K562 (cell line): ENCODE measurements at regions not wholly inside any gene's neighbourhood (a gene's known extent, or its start where the extent isn't known, plus 50 kb on each side); places are given as distances from the start of the nearest gene placed in this dataset.

Source experiments
- ATAC-seq: fragments of 200-7000 bp; cut with Tn5 transposase; 3 replicates; pipeline ENCODE4 v1.9.1; 2020; ENCODE audit warnings: moderate library complexity
- BruUV-seq: library from RNA; stranded (reverse); fragments of 400-500 nt; replicated peaks from 2 replicates; lab custom pipeline; 2021; lab: Mats Ljungman, UMichigan
- CTCF ChIA-PET: fragments of 300-600 bp; formaldehyde crosslinking; extraction: SDS; loops from one replicate; lab custom pipeline; 2021; ENCODE audit warnings: low intra/inter-chr PET ratio; lab: Yijun Ruan, JAX
- POLR2A ChIA-PET: fragments of 300-600, 350-650 bp; sonication (Branson Sonifier 250); formaldehyde crosslinking; extraction: SDS; loops from one replicate; lab custom pipeline; 2021; ENCODE audit warnings: antibody characterized with exemption, inconsistent platforms; lab: Yijun Ruan, JAX
- DNase-seq, 4 experiments: peaks; one replicate each; pipeline versions ENCODE4 v3.0.0 to v3.0.0-alpha.2; 2011 to 2018; ENCODE audit warnings: low spot score in 3 of 4, mixed read lengths in 3 of 4; ENCODE audit errors: extremely low read depth in 1 of 4
- FAIRE-seq: peaks from 2 replicates; lab custom pipeline; 2011; peaks lifted over from hg19 to GRCh38; lab: Jason Lieb, UNC
- H2AFZ ChIP-seq: 2 replicates; pipeline ENCODE4 v1.6.0; 2011; ENCODE audit warnings: low read depth, low read length, control low read depth, inconsistent platforms
- H3K27ac ChIP-seq: fragments of 200-600 bp; 3 replicates; pipeline ENCODE4 v1.8.0; 2011; ENCODE audit warnings: low read depth, mild to moderate bottlenecking, control low read depth, inconsistent platforms, low read length, moderate library complexity, mixed read lengths; ENCODE audit errors: extremely low read depth
- H3K27me3 ChIP-seq, 2 experiments: fragments of 300-600 bp in 1 of 2; 2 replicates in 1 of 2; 3 replicates in 1 of 2; pipeline versions ENCODE4 v1.6.0 to v1.8.0; 2011; ENCODE audit warnings: inconsistent platforms in 2 of 2, low read length in 2 of 2, mild to moderate bottlenecking in 1 of 2, mixed read lengths in 1 of 2, moderate library complexity in 1 of 2; ENCODE audit not compliant: control insufficient read depth in 2 of 2, insufficient read depth in 2 of 2
- H3K36me3 ChIP-seq: fragments of 300-600 bp; 3 replicates; pipeline ENCODE4 v1.8.0; 2011; ENCODE audit warnings: mild to moderate bottlenecking, low read length, inconsistent platforms; ENCODE audit not compliant: control insufficient read depth, insufficient read depth
- H3K4me1 ChIP-seq, 2 experiments: fragments of 200-600 bp in 1 of 2; replicated peaks in 1 of 2; 2 replicates in 1 of 2; 3 replicates in 1 of 2; pipeline versions ENCODE4 v1.5.1 to v1.8.0; 2011; ENCODE audit warnings: inconsistent platforms in 2 of 2, low read length in 2 of 2, mild to moderate bottlenecking in 1 of 2, mixed read lengths in 1 of 2, moderate library complexity in 1 of 2; ENCODE audit not compliant: control insufficient read depth in 2 of 2, insufficient read depth in 2 of 2
- H3K4me2 ChIP-seq: 2 replicates; pipeline ENCODE4 v1.6.1; 2011; ENCODE audit warnings: low read length, control low read depth, inconsistent platforms, mixed read lengths; ENCODE audit not compliant: insufficient read depth
- H3K4me3 ChIP-seq: fragments of 200-600 bp; sonication (generic), shearing (Covaris generic); 2 replicates; pipeline ENCODE4 v1.5.1; 2016; ENCODE audit warnings: control low read depth, inconsistent platforms
- H3K79me2 ChIP-seq: fragments of 200-600 bp; 3 replicates; pipeline ENCODE4 v1.8.0; 2011; ENCODE audit warnings: low read length, inconsistent platforms; ENCODE audit not compliant: control insufficient read depth, insufficient read depth
- H3K9ac ChIP-seq, 2 experiments: 2 replicates each; pipeline versions ENCODE4 v1.6.0 to v1.6.1; 2011; ENCODE audit warnings: low read depth in 2 of 2, low read length in 2 of 2, control low read depth in 1 of 2, inconsistent platforms in 1 of 2, mild to moderate bottlenecking in 1 of 2, mixed read lengths in 1 of 2; ENCODE audit not compliant: insufficient read depth in 1 of 2
- H3K9me1 ChIP-seq: one replicate; pipeline ENCODE4 v1.6.0; 2011; ENCODE audit warnings: inconsistent platforms, mild to moderate bottlenecking, low read length, moderate library complexity; ENCODE audit not compliant: control insufficient read depth, insufficient read depth
- H3K9me3 ChIP-seq: replicated peaks from 2 replicates; pipeline ENCODE4 v1.5.1; 2011; ENCODE audit warnings: low read depth, low read length, inconsistent platforms; ENCODE audit not compliant: control insufficient read depth, insufficient read depth
- H4K20me1 ChIP-seq: replicated peaks from 2 replicates; pipeline ENCODE4 v1.6.1; 2011; ENCODE audit warnings: low read length, inconsistent platforms, mixed read lengths; ENCODE audit not compliant: control insufficient read depth, insufficient read depth
- CHCHD3 ChIP-seq: fragments of 250-450 bp; sonication (Bioruptor Pico); IDR thresholded peaks from 2 replicates; pipeline ENCODE4 v2.1.2; 2022; ENCODE audit warnings: mild to moderate bottlenecking
- FIP1L1 ChIP-seq: fragments of 200-400 bp; formaldehyde crosslinking; IDR thresholded peaks from 2 replicates; pipeline ENCODE4 v1.6.1; 2018; ENCODE audit warnings: mild to moderate bottlenecking, low read depth, low read length; ENCODE audit not compliant: poor library complexity, severe bottlenecking
- MCM5 ChIP-seq: fragments of 450-650 bp; IDR thresholded peaks from 2 replicates; pipeline ENCODE4 v1.6.1; 2016; ENCODE audit warnings: low read depth
- NCOA1 ChIP-seq: fragments of 450-650 bp; IDR thresholded peaks from 2 replicates; pipeline ENCODE4 v1.6.1; 2016; ENCODE audit warnings: low read depth
- RAD21 ChIP-seq, 2 experiments: fragments of 250-450 bp in 1 of 2; fragments of 450-650 bp in 1 of 2; sonication (Bioruptor Pico) in 1 of 2; formaldehyde crosslinking in 1 of 2; IDR thresholded peaks in 1 of 2; conservative IDR thresholded peaks in 1 of 2; 2 replicates each; pipeline versions ENCODE4 v1.4.0 to v1.8.0; 2020 to 2022; ENCODE audit warnings: mild to moderate bottlenecking in 2 of 2, moderate library complexity in 1 of 2
- SAP30 ChIP-seq: fragments of 200-600 bp; sonication (generic); IDR thresholded peaks from 2 replicates; pipeline ENCODE4 v1.6.1; 2012; ENCODE audit warnings: borderline replicate concordance, low read depth, mild to moderate bottlenecking, moderate library complexity, low read length, control low read depth, inconsistent platforms; ENCODE audit not compliant: insufficient read depth, poor library complexity, severe bottlenecking
- XRCC4 ChIP-seq: IDR thresholded peaks from one replicate; pipeline ENCODE4 v1.6.1; 2011; ENCODE audit not compliant: insufficient read depth, insufficient read length; ENCODE audit errors: extremely low read depth
- WGBS: fragments of 100-300 bp; shearing (Covaris generic); methylation state at CpG from one replicate; pipeline ENCODE4 v1.1.6; 2016; ENCODE audit warnings: low coverage, mixed read lengths; ENCODE audit not compliant: insufficient coverage; ENCODE audit errors: missing lambda C conversion rate; 5-methylcytosine and 5-hydroxymethylcytosine counted together
- in situ Hi-C: fragments of 300-500 bp; cut with MboI; formaldehyde crosslinking; loops from 4 replicates; pipeline ENCODE4 v1.15.0; 2018; ENCODE audit warnings: inconsistent platforms, mixed read lengths
- intact Hi-C: fragments of 100-400 bp; cut with micrococcal nuclease; formaldehyde crosslinking; loops from 2 replicates; pipeline ENCODE4 v1.14.2; 2022
- TF ChIP-seq, protein P1 (sequence below): fragments of 450-650 bp; formaldehyde crosslinking; IDR thresholded peaks from 2 replicates; pipeline ENCODE4 v1.4.0; 2022; ENCODE audit warnings: missing genetic modification characterization
- TF ChIP-seq, protein P2 (sequence below): fragments of 250-450 bp; sonication (Bioruptor Pico); IDR thresholded peaks from 2 replicates; pipeline ENCODE4 v1.8.0; 2021; ENCODE audit warnings: moderate library complexity, mild to moderate bottlenecking, inconsistent platforms
- TF ChIP-seq, protein P3 (sequence below): sonication (generic); formaldehyde crosslinking; IDR thresholded peaks from 2 replicates; pipeline ENCODE4 v1.8.0; 2022; ENCODE audit warnings: mild to moderate bottlenecking, missing genetic modification reagents, borderline replicate concordance
- TF ChIP-seq, protein P4 (sequence below): fragments of 450-650 bp; IDR thresholded peaks from 2 replicates; pipeline ENCODE4 v1.6.1; 2018; ENCODE audit warnings: mild to moderate bottlenecking, low read depth; ENCODE audit not compliant: partially characterized antibody
- TF ChIP-seq, protein P5 (sequence below): fragments of 250-450 bp; sonication (Bioruptor Pico); IDR thresholded peaks from 2 replicates; pipeline ENCODE4 v1.8.0; 2022; ENCODE audit warnings: inconsistent platforms, mild to moderate bottlenecking, moderate library complexity, borderline replicate concordance

DNA sequence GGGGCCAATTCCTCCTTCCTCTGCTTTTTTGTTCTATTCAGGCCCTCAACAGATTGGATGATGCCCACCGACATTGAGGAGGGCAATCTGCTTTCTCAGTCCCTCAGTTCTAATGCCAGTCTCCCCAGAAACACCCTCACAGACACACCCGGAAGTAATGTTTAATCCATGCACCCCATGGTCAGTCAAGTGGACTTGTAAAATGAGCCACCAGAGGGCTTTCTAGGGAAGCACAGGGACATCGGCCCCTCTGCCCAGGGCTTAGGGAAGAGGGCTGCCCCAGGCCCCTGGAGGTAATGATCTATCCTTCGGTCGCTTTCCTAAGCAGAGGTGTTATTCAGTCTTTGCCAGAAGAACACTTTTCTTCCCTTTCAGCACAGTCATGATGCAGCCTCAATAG, 107.4 kb downstream of the PDCL3 start (continued):
- TF ChIP-seq, protein P1, sequence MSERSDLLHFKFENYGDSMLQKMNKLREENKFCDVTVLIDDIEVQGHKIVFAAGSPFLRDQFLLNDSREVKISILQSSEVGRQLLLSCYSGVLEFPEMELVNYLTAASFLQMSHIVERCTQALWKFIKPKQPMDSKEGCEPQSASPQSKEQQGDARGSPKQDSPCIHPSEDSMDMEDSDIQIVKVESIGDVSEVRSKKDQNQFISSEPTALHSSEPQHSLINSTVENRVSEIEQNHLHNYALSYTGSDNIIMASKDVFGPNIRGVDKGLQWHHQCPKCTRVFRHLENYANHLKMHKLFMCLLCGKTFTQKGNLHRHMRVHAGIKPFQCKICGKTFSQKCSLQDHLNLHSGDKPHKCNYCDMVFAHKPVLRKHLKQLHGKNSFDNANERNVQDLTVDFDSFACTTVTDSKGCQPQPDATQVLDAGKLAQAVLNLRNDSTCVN = no peak
- TF ChIP-seq, all 486 proteins: peak for 0

DNA sequence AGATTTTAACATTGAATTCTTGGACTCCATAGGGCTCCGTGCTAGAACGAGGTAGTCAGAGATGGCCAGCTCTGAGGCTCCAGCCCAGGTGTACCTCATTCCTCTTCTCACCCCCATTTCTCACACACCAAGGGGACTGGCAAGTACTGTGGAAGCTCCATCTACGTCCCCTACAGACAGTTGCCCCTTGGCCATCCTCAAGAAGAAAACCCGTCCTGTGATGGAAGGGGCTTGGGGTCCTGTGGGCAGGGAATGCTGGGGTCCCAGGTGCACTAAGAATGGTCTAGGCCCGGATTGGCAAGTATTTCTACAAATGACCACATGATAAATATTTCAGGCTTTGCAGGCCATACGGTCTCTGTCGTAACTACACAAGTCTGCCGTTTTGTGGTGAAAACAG, 110.3 kb downstream of the PDCL3 start:
- no TSS peak for BruUV-seq
- H4K20me1 ChIP-seq = no peaks in the 10 kb centered on the region; the same call in 1 of the 2 replicates
- H3K27me3 ChIP-seq = peaks cover 28 to 87% of the 10 kb centered on the region in 2 experiments
- H3K4me1 ChIP-seq = no peaks in the 10 kb centered on the region
- DNase-seq (no peak), FAIRE-seq (no peak), ATAC-seq (no peak)
- intact Hi-C loops (no loop called here), in situ Hi-C loops (no loop called here)
- CTCF ChIA-PET = no interaction called here
- H3K4me2 ChIP-seq = no peak overlapping the region
- H3K9me1 ChIP-seq = no peaks in the 10 kb centered on the region
- no peak overlapping the region for H2AFZ ChIP-seq
- no peak overlapping the region for H3K27ac ChIP-seq
- no peaks in the 10 kb centered on the region for H3K79me2 ChIP-seq
- 0% methylated on average over 8 of the region's 8 CpGs for WGBS
- H3K36me3 ChIP-seq = no peaks in the 10 kb centered on the region
- H3K9me3 ChIP-seq = no peaks in the 10 kb centered on the region
- no peak overlapping the region for H3K9ac ChIP-seq
- POLR2A ChIA-PET = no interaction called here
- H3K4me3 ChIP-seq = no peak overlapping the region
- TF ChIP-seq MCM5 (no peak), RAD21 (CRISPR knock-in tag; conservative IDR thresholded peaks at IDR 0.05 in 1 of 2, IDR thresholded peaks at IDR 0.05 in 1 of 2) (no peak), FIP1L1 (no peak), SAP30 (no peak), CHCHD3 (no peak), NCOA1 (no peak), XRCC4 (no peak)
- TF ChIP-seq, protein P2, sequence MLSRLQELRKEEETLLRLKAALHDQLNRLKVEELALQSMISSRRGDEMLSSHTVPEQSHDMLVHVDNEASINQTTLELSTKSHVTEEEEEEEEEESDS (CRISPR knock-in tag) = no peak
- TF ChIP-seq, protein P3, sequence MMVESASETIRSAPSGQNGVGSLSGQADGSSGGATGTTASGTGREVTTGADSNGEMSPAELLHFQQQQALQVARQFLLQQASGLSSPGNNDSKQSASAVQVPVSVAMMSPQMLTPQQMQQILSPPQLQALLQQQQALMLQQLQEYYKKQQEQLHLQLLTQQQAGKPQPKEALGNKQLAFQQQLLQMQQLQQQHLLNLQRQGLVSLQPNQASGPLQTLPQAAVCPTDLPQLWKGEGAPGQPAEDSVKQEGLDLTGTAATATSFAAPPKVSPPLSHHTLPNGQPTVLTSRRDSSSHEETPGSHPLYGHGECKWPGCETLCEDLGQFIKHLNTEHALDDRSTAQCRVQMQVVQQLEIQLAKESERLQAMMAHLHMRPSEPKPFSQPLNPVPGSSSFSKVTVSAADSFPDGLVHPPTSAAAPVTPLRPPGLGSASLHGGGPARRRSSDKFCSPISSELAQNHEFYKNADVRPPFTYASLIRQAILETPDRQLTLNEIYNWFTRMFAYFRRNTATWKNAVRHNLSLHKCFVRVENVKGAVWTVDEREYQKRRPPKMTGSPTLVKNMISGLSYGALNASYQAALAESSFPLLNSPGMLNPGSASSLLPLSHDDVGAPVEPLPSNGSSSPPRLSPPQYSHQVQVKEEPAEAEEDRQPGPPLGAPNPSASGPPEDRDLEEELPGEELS (CRISPR knock-in tag) = no peak
- TF ChIP-seq, protein P4, sequence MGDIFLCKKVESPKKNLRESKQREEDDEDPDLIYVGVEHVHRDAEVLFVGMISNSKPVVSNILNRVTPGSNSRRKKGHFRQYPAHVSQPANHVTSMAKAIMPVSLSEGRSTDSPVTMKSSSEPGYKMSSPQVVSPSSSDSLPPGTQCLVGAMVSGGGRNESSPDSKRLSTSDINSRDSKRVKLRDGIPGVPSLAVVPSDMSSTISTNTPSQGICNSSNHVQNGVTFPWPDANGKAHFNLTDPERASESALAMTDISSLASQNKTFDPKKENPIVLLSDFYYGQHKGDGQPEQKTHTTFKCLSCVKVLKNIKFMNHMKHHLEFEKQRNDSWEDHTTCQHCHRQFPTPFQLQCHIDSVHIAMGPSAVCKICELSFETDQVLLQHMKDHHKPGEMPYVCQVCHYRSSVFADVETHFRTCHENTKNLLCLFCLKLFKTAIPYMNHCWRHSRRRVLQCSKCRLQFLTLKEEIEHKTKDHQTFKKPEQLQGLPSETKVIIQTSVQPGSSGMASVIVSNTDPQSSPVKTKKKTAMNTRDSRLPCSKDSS = no peak
- TF ChIP-seq, protein P5, sequence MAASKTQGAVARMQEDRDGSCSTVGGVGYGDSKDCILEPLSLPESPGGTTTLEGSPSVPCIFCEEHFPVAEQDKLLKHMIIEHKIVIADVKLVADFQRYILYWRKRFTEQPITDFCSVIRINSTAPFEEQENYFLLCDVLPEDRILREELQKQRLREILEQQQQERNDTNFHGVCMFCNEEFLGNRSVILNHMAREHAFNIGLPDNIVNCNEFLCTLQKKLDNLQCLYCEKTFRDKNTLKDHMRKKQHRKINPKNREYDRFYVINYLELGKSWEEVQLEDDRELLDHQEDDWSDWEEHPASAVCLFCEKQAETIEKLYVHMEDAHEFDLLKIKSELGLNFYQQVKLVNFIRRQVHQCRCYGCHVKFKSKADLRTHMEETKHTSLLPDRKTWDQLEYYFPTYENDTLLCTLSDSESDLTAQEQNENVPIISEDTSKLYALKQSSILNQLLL (CRISPR knock-in tag) = no peak
